Upper lobe of left lung (tissue), 4 donors: ENCODE measurements at regions not wholly inside any gene's neighbourhood (a gene's known extent, or its start where the extent isn't known, plus 50 kb on each side); places are given as distances from the start of the nearest gene placed in this dataset.

ENCODE experiments used
- EP300 ChIP-seq, 4 donors: sonication (generic); formaldehyde crosslinking; IDR thresholded peaks; one replicate each; pipeline ENCODE4 v1.5.1; 2017; ENCODE audit warnings: antibody characterized with exemption in 4 of 4, control low read depth in 2 of 4
- POLR2AphosphoS5 ChIP-seq, 2 donors: sonication (generic); formaldehyde crosslinking; IDR thresholded peaks; one replicate each; pipeline ENCODE4 v1.5.1; 2017; ENCODE audit warnings: antibody characterized with exemption in 2 of 2
- TF ChIP-seq, protein P1 (sequence below), 6 experiments: fragments of 450-650 bp in 4 of 6; fragments of 200-600 bp in 2 of 6; sonication (generic) in 2 of 6; IDR thresholded peaks; one replicate each; pipeline ENCODE4 v1.5.1; 2016 to 2019; ENCODE audit warnings: antibody characterized with exemption in 6 of 6

DNA sequence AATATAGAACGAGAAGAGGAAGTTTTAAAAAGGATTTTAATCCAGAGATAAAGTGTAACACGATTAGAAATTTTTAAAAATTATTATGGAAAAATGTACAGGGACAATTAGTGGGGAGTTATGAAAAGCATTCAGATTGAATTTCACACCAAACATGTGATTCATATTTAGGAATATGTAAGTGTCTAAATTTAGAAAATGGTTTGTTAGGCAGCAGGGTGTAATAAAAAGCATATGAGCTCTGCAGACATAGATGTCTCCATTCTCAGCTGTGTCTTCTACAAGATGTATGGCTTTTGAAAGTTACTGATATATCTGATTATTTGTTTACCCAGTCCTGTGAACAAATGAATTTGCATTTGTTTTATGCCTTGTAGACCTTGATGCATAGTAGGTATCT, 638.9 kb upstream of the AGA start:
- TF ChIP-seq POLR2AphosphoS5 (IDR thresholded peaks at IDR 0.05): no peak
- no peak for TF ChIP-seq EP300 (IDR thresholded peaks at IDR 0.05)
- TF ChIP-seq, protein P1, sequence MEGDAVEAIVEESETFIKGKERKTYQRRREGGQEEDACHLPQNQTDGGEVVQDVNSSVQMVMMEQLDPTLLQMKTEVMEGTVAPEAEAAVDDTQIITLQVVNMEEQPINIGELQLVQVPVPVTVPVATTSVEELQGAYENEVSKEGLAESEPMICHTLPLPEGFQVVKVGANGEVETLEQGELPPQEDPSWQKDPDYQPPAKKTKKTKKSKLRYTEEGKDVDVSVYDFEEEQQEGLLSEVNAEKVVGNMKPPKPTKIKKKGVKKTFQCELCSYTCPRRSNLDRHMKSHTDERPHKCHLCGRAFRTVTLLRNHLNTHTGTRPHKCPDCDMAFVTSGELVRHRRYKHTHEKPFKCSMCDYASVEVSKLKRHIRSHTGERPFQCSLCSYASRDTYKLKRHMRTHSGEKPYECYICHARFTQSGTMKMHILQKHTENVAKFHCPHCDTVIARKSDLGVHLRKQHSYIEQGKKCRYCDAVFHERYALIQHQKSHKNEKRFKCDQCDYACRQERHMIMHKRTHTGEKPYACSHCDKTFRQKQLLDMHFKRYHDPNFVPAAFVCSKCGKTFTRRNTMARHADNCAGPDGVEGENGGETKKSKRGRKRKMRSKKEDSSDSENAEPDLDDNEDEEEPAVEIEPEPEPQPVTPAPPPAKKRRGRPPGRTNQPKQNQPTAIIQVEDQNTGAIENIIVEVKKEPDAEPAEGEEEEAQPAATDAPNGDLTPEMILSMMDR (IDR thresholded peaks at IDR 0.05): no peak
